ENCODE measurements at regions not wholly inside any gene's neighbourhood (a gene's known extent, or its start where the extent isn't known, plus 50 kb on each side); places are given as distances from the start of the nearest gene placed in this dataset.

DNA sequence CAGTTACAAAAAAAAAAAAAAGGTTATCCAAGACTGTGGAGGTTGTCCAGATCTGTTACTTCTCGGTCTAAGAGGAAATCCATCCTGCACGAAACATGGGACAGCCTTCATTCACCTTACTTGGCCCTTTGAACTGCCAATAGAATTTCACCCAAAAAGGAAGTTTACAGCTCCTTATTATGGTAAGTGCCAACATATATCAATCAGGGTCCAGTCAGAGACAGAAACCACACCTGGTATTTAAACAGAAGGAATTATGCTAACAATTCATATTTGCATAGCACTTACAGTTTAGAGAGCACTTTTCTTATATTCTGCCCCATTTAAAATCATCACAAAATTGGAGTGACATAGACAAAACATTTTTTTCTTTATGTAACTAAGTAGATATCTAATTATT is 93.6 kb upstream of the PTPN3 start:
- DNase-seq (ENCODE audit: low read depth): no peak
- TF ChIP-seq, protein P1, sequence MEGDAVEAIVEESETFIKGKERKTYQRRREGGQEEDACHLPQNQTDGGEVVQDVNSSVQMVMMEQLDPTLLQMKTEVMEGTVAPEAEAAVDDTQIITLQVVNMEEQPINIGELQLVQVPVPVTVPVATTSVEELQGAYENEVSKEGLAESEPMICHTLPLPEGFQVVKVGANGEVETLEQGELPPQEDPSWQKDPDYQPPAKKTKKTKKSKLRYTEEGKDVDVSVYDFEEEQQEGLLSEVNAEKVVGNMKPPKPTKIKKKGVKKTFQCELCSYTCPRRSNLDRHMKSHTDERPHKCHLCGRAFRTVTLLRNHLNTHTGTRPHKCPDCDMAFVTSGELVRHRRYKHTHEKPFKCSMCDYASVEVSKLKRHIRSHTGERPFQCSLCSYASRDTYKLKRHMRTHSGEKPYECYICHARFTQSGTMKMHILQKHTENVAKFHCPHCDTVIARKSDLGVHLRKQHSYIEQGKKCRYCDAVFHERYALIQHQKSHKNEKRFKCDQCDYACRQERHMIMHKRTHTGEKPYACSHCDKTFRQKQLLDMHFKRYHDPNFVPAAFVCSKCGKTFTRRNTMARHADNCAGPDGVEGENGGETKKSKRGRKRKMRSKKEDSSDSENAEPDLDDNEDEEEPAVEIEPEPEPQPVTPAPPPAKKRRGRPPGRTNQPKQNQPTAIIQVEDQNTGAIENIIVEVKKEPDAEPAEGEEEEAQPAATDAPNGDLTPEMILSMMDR (IDR thresholded peaks at IDR 0.05; ENCODE audit: control insufficient read depth, extremely low read depth, insufficient read depth): no peak
- H3K4me3 ChIP-seq (ENCODE audit: low read depth, low read length): no peak overlapping the region

DNA sequence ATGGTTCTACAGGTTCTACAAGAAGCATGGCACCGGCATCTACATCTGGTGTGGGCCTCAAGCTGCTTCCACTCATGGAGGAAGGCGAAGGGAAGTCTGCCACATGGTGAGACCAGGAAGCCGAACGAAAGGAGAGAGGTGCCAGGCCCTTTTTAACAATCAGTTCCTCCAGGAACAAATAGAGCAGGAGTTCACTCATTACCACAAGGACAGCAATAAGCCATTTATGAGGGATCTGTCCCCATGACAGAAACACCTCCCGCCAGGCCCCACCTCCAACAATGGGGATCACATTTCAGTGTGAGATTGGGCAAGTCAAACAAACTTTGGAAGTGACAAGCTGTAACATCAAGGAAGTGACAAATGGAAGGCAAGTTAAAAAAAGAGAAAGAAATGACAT is 95.5 kb upstream of the PTPN3 start:
- TF ChIP-seq, protein P1 (IDR thresholded peaks at IDR 0.05; ENCODE audit: control insufficient read depth, extremely low read depth, insufficient read depth): no peak
- H3K4me3 ChIP-seq (ENCODE audit: low read depth, low read length): no peak overlapping the region
- DNase-seq (ENCODE audit: low read depth): no peak

DNA sequence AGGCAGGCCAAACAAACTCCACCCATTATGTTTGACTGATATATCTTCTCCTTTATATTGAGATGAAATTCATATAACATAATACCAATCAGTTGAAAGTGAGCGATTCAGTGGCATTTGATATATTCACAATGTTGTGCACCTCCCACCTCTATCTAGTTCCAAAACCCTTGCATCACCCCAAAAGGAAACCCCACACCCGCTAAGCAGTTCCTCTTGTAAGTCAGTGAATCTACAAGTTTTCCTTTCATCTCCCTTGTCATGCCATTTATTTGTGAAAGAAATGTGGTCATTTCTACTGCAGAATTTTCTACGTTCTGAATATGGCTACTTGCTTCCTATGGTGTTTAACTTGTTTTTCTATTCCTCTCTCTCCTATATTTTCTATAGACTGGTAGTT is 99.4 kb upstream of the PTPN3 start:
- TF ChIP-seq, protein P1 (IDR thresholded peaks at IDR 0.05; ENCODE audit: control insufficient read depth, extremely low read depth, insufficient read depth): no peak
- no peak for DNase-seq (ENCODE audit: low read depth)
- no peak overlapping the region for H3K4me3 ChIP-seq (ENCODE audit: low read depth, low read length)

DNA sequence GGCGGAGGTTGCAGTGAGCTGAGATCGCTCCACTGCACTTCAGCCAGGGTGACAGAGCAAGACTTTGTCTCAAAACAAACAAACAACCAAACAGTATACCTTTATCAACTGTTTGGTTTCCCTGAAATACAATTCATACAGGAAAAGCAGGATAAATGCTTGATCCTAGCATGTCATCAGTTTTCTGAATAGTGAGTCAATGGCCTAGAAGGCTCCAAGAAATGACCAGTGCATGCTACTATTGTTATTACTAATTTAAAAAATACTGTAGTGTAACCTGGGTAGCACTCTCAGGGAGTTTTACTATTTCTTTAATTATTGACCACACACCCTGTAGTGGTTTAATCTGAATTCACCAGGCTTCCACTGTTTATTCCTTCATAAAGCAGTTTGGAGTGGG is 101.0 kb upstream of the PTPN3 start:
- TF ChIP-seq, protein P1 (IDR thresholded peaks at IDR 0.05; ENCODE audit: control insufficient read depth, extremely low read depth, insufficient read depth): no peak
- DNase-seq (ENCODE audit: low read depth): no peak
- H3K4me3 ChIP-seq (ENCODE audit: low read depth, low read length): no peak overlapping the region

DNA sequence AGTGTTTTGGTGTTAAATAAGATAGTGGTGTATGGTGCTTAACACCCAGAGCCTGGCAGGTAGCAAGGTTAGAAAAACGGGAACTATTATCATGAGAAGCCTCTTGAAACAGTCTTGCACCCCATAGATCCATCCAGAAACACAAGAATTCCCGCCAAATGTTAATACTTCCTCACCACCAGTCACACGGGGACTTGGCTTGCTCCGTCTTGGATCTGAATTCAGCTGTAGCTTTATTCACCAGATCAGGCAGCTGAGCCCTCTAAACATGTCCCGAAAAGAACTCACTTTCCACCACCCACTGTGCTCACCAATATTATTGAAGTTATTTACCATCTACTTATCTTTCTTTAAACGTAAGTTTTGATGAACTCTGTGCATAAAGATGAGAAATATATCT is 101.6 kb upstream of the PTPN3 start:
- TF ChIP-seq, protein P1 (IDR thresholded peaks at IDR 0.05; ENCODE audit: control insufficient read depth, extremely low read depth, insufficient read depth): no peak
- no peak overlapping the region for H3K4me3 ChIP-seq (ENCODE audit: low read depth, low read length)
- DNase-seq (ENCODE audit: low read depth): no peak

DNA sequence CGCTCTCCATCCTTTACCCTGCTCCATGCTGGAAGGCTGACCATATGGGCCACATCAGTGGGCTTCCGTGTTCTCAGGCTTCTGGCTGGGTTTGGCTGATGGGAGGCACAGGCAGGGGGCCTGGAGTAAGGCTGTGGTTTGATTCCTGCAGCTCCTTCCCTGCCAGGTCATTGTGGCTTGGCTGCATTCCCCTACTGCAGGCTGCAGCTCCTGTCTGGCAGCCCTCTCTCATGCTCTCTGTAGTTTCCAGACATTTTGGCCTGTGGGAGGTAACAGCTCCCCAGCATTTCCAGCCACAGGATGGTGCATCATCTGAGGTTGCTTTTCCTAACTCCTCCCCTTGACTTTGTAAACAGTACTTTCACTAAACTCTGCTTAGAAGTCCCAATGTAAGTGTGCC is 102.0 kb upstream of the PTPN3 start:
- H3K4me3 ChIP-seq (ENCODE audit: low read depth, low read length): no peak overlapping the region
- no peak for DNase-seq (ENCODE audit: low read depth)
- TF ChIP-seq, protein P1 (IDR thresholded peaks at IDR 0.05; ENCODE audit: control insufficient read depth, extremely low read depth, insufficient read depth): no peak

DNA sequence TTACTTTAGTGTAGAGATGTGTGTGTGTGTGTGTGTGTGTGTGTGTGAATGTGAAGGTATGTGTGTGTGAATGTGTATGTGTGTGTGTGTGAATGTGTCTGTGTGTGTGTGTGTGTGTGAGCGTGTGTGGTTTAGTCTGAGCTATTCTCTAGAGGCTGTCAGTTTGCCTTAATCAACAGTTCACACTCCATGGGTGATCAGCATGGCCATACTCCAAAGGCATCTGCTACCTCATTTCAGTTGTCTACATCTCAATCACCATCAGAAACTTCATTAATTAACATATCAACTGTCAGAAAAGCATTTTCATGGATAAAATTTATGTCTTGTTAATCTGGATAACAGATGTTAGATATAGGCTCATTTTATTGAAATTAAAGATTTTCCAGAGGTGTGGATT is 103.1 kb upstream of the PTPN3 start:
- TF ChIP-seq, protein P1 (IDR thresholded peaks at IDR 0.05; ENCODE audit: control insufficient read depth, extremely low read depth, insufficient read depth): no peak
- DNase-seq (ENCODE audit: low read depth): no peak
- no peak overlapping the region for H3K4me3 ChIP-seq (ENCODE audit: low read depth, low read length)

Measured in LNCaP clone FGC (cell line).